Tibial nerve (tissue), 4 donors: ENCODE measurements at regions not wholly inside any gene's neighbourhood (a gene's known extent, or its start where the extent isn't known, plus 50 kb on each side); places are given as distances from the start of the nearest gene placed in this dataset.

ENCODE experiments used
- DNase-seq, 2 donors: peaks; one replicate each; pipeline ENCODE4 v3.0.0-alpha.2; 2019; ENCODE audit warnings: low spot score in 2 of 2
- H3K27ac ChIP-seq, 4 donors: fragments of 200-600 bp; sonication (generic) in 3 of 4; one replicate each; pipeline ENCODE4 v1.5.1; 2017 to 2019; ENCODE audit warnings: mild to moderate bottlenecking in 1 of 4
- H3K27me3 ChIP-seq, 2 donors: fragments of 200-600 bp; sonication (generic) in 1 of 2; one replicate each; pipeline versions ENCODE4 v1.5.1 to v1.6.0; 2017 to 2019
- H3K36me3 ChIP-seq, 3 donors: fragments of 200-600 bp; sonication (generic); one replicate each; pipeline ENCODE4 v1.5.1; 2018 to 2019
- H3K4me1 ChIP-seq, 4 donors: fragments of 200-600 bp; sonication (generic) in 3 of 4; one replicate each; pipeline ENCODE4 v1.5.1; 2017 to 2019
- H3K4me3 ChIP-seq, 4 donors: fragments of 200-600 bp; sonication (generic) in 3 of 4; one replicate each; pipeline ENCODE4 v1.5.1; 2017 to 2019; ENCODE audit warnings: mild to moderate bottlenecking in 1 of 4, moderate library complexity in 1 of 4
- H3K9me3 ChIP-seq, 4 donors: fragments of 200-600 bp; sonication (generic) in 3 of 4; one replicate each; pipeline ENCODE4 v1.5.1; 2017 to 2019
- CTCF ChIP-seq, 5 experiments: fragments of 200-600 bp in 3 of 5; fragments of 450-650 bp in 2 of 5; sonication (generic) in 3 of 5; IDR thresholded peaks; one replicate each; pipeline ENCODE4 v1.5.1; 2016 to 2019; ENCODE audit warnings: antibody characterized with exemption in 5 of 5, mild to moderate bottlenecking in 3 of 5, moderate library complexity in 2 of 5
- EP300 ChIP-seq, 2 donors: sonication (generic); formaldehyde crosslinking; IDR thresholded peaks; one replicate each; pipeline ENCODE4 v1.6.1; 2017; ENCODE audit warnings: antibody characterized with exemption in 2 of 2, mild to moderate bottlenecking in 1 of 2
- POLR2A ChIP-seq, 2 donors: fragments of 450-650 bp; IDR thresholded peaks; one replicate each; pipeline ENCODE4 v1.6.1; 2017; ENCODE audit warnings: antibody characterized with exemption in 2 of 2, mild to moderate bottlenecking in 2 of 2, moderate library complexity in 2 of 2
- WGBS, 2 donors: methylation state at CpG; one replicate each; pipeline ENCODE4 v1.1.5; 2018; 5-methylcytosine and 5-hydroxymethylcytosine counted together

- TF ChIP-seq POLR2A (IDR thresholded peaks at IDR 0.05) (no peak), CTCF (IDR thresholded peaks at IDR 0.05) (no peak), EP300 (IDR thresholded peaks at IDR 0.05) (no peak)
- DNase-seq = no peak
- no peak overlapping the region for H3K4me3 ChIP-seq
- no peak overlapping the region for H3K27ac ChIP-seq
- H3K9me3 ChIP-seq = no peaks in the 10 kb centered on the region
- H3K4me1 ChIP-seq = peaks cover 0 to 9% (median 0%) of the 10 kb centered on the region in 4 donors
- peaks cover 0 to 52% of the 10 kb centered on the region in 2 donors for H3K27me3 ChIP-seq
- no peaks in the 10 kb centered on the region for H3K36me3 ChIP-seq
- 51 to 65% methylated on average over 4 of the region's 4 CpGs for WGBS, 2 donors
These were observed 159.0 kb upstream of the ZC3H12A start for GRCh38 chr1:37315371-37315846.

GRCh38 chr1:37317870-37318467 is 156.4 kb upstream of the ZC3H12A start:
- no peak for TF ChIP-seq CTCF (IDR thresholded peaks at IDR 0.05)
- TF ChIP-seq POLR2A (IDR thresholded peaks at IDR 0.05) = no peak
- TF ChIP-seq EP300 (IDR thresholded peaks at IDR 0.05) = no peak
- WGBS, 2 donors = 19 to 20% methylated on average over 29 to 34 of the region's 35 CpGs
- Histone ChIP-seq H3K9me3 (no peaks in the 10 kb centered on the region), H3K4me1 (peaks cover 0 to 9% (median 0%) of the 10 kb centered on the region in 4 donors), H3K36me3 (no peaks in the 10 kb centered on the region), H3K27me3 (peaks cover 0 to 47% of the 10 kb centered on the region in 2 donors), H3K27ac (no peak overlapping the region), H3K4me3 (no peak overlapping the region)
- no peak for DNase-seq

- no peak for DNase-seq
- H3K27ac ChIP-seq = no peak overlapping the region
- no peak overlapping the region for H3K4me3 ChIP-seq
- peaks cover 0 to 9% (median 0%) of the 10 kb centered on the region in 4 donors for H3K4me1 ChIP-seq
- no peaks in the 10 kb centered on the region for H3K36me3 ChIP-seq
- H3K9me3 ChIP-seq = peaks cover 0 to 3% (median 0%) of the 10 kb centered on the region in 4 donors
- peaks cover 0 to 44% of the 10 kb centered on the region in 2 donors for H3K27me3 ChIP-seq
- TF ChIP-seq EP300 (IDR thresholded peaks at IDR 0.05) (no peak), POLR2A (IDR thresholded peaks at IDR 0.05) (no peak), CTCF (IDR thresholded peaks at IDR 0.05) (no peak)
- 24 to 30% methylated on average over 20 of the region's 20 CpGs for WGBS, 2 donors
These were observed 155.9 kb upstream of the ZC3H12A start for GRCh38 chr1:37318490-37318889.

- H3K27ac ChIP-seq = no peak overlapping the region
- WGBS, 2 donors = 92 to 96% methylated on average over 5 of the region's 5 CpGs
- H3K27me3 ChIP-seq = peaks cover 0 to 49% of the 10 kb centered on the region in 2 donors
- H3K36me3 ChIP-seq = no peaks in the 10 kb centered on the region
- DNase-seq = no peak
- H3K4me3 ChIP-seq = no peak overlapping the region
- no peak for TF ChIP-seq EP300 (IDR thresholded peaks at IDR 0.05)
- no peak for TF ChIP-seq POLR2A (IDR thresholded peaks at IDR 0.05)
- TF ChIP-seq CTCF (IDR thresholded peaks at IDR 0.05) = no peak
- peaks cover 0 to 11% (median 0%) of the 10 kb centered on the region in 4 donors for H3K9me3 ChIP-seq
- peaks cover 0 to 9% (median 0%) of the 10 kb centered on the region in 4 donors for H3K4me1 ChIP-seq
These were observed 155.1 kb upstream of the ZC3H12A start for GRCh38 chr1:37319284-37319683.

GRCh38 chr1:37323486-37324377 is 150.6 kb upstream of the ZC3H12A start:
- Histone ChIP-seq H3K36me3 (no peaks in the 10 kb centered on the region), H3K4me3 (no peak overlapping the region), H3K9me3 (peaks cover 0 to 13% (median 0%) of the 10 kb centered on the region in 4 donors), H3K4me1 (peaks cover 0 to 13% (median 0%) of the 10 kb centered on the region in 4 donors), H3K27ac (no peak overlapping the region), H3K27me3 (peaks cover 0 to 20% of the 10 kb centered on the region in 2 donors)
- no peak for TF ChIP-seq EP300 (IDR thresholded peaks at IDR 0.05)
- no peak for TF ChIP-seq POLR2A (IDR thresholded peaks at IDR 0.05)
- peak in 1 of 5 experiments; percentile 52 for TF ChIP-seq CTCF (IDR thresholded peaks at IDR 0.05)
- no peak for DNase-seq
- 42 to 48% methylated on average over 19 of the region's 19 CpGs for WGBS, 2 donors
